Subcutaneous abdominal adipose tissue (tissue), 5 donors: ENCODE measurements at regions not wholly inside any gene's neighbourhood (a gene's known extent, or its start where the extent isn't known, plus 50 kb on each side); places are given as distances from the start of the nearest gene placed in this dataset.

Source experiments
- H3K27ac ChIP-seq: one replicate; pipeline ENCODE4 v1.7.0; 2013; ENCODE audit warnings: low read depth, mild to moderate bottlenecking, inconsistent platforms, low read length, moderate library complexity
- H3K27me3 ChIP-seq, 5 donors: one replicate each; pipeline ENCODE4 v1.7.0; 2013; ENCODE audit warnings: low read length in 5 of 5, inconsistent platforms in 1 of 5; ENCODE audit not compliant: control insufficient read depth in 5 of 5, insufficient read depth in 4 of 5
- H3K36me3 ChIP-seq, 5 donors: one replicate each; pipeline ENCODE4 v1.7.0; 2013; ENCODE audit warnings: low read length in 5 of 5; ENCODE audit not compliant: control insufficient read depth in 5 of 5, insufficient read depth in 5 of 5
- H3K4me1 ChIP-seq, 5 donors: one replicate each; pipeline ENCODE4 v1.7.0; 2013; ENCODE audit warnings: low read length in 5 of 5, mild to moderate bottlenecking in 3 of 5, moderate library complexity in 1 of 5; ENCODE audit not compliant: control insufficient read depth in 5 of 5, insufficient read depth in 5 of 5
- H3K4me3 ChIP-seq, 5 donors: one replicate each; pipeline ENCODE4 v1.7.0; 2013; ENCODE audit warnings: low read length in 5 of 5, low read depth in 1 of 5
- H3K9ac ChIP-seq, 5 donors: one replicate each; pipeline ENCODE4 v1.7.0; 2013; ENCODE audit warnings: low read length in 5 of 5, mild to moderate bottlenecking in 4 of 5, moderate library complexity in 3 of 5
- H3K9me3 ChIP-seq, 5 donors: one replicate each; pipeline ENCODE4 v1.7.0; 2013; ENCODE audit warnings: low read length in 5 of 5; ENCODE audit not compliant: control insufficient read depth in 5 of 5
- donor health status: healthy.
- donor health status: healthy.
- donor health status: healthy.
- donor health status: healthy.
- donor health status: healthy.

GRCh38 chr3:44050101-44050500 is 191.6 kb upstream of the TOPAZ1 start:
- peaks cover 4 to 21% (median 12%) of the 10 kb centered on the region in 5 donors for H3K27me3 ChIP-seq
- H3K4me3 ChIP-seq: no peak overlapping the region
- H3K4me1 ChIP-seq: no peaks in the 10 kb centered on the region

GRCh38 chr3:44050867-44051266 is 190.8 kb upstream of the TOPAZ1 start:
- Histone ChIP-seq H3K9ac (no peak overlapping the region), H3K27me3 (peaks cover 4 to 21% (median 12%) of the 10 kb centered on the region in 5 donors), H3K36me3 (no peaks in the 10 kb centered on the region), H3K9me3 (no peaks in the 10 kb centered on the region), H3K27ac (no peak overlapping the region), H3K4me3 (no peak overlapping the region), H3K4me1 (no peaks in the 10 kb centered on the region)

More at GRCh38 chr3:44050101-44050500, 191.6 kb upstream of the TOPAZ1 start:
- no peak overlapping the region for H3K9ac ChIP-seq
- no peaks in the 10 kb centered on the region for H3K9me3 ChIP-seq
- no peak overlapping the region for H3K27ac ChIP-seq
- H3K36me3 ChIP-seq: no peaks in the 10 kb centered on the region

- H3K9me3 ChIP-seq: no peaks in the 10 kb centered on the region
- H3K27ac ChIP-seq: no peak overlapping the region
- no peak overlapping the region for H3K4me3 ChIP-seq
- peaks cover 15 to 37% (median 26%) of the 10 kb centered on the region in 5 donors for H3K27me3 ChIP-seq
- H3K4me1 ChIP-seq: no peaks in the 10 kb centered on the region
- H3K9ac ChIP-seq: no peak overlapping the region
- H3K36me3 ChIP-seq: no peaks in the 10 kb centered on the region
Observed at GRCh38 chr3:44055951-44056350, 185.7 kb upstream of the TOPAZ1 start.

DNA sequence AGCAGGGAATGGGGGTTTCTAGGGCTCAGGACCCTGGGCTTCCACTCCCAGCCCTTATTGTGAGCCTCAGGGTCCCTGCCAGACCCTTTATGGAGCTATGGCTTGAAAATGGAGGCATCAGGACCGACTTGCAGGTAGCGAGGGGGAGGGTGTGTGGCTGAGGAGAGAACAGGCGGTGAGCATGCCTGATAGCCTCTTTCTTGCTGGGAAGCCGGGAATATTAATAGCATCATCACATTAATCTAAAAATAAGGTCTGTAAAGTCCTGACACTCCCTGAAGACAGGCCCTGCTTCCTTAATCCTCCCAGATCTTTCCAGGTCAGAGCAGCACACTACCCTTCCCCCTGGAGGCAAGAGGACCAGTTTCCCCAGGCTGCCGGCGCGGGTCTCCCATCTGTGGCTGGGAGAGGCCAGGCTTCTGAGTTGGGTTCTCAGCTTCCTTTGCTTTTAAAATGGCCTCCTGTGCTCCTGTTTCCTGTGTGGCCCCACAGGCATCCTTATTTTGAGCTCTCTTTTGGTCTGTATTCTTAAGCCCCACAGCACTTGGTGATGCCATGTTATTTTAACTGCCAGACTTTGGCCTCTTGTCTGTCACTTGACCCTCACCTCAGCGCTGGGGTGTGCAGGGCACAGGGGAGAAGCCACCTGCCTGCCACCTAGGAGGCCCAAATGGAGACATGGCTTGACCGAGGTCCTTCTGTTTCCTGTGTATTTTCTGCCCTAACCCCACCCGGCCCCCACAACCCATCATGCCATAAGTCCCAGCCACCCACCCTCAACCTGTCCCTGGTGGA is 185.0 kb upstream of the TOPAZ1 start:
- no peaks in the 10 kb centered on the region for H3K4me1 ChIP-seq
- H3K27ac ChIP-seq: no peak overlapping the region
- no peak overlapping the region for H3K9ac ChIP-seq
- peaks cover 9 to 31% (median 22%) of the 10 kb centered on the region in 5 donors for H3K27me3 ChIP-seq
- H3K4me3 ChIP-seq: no peak overlapping the region
- H3K36me3 ChIP-seq: no peaks in the 10 kb centered on the region
- no peaks in the 10 kb centered on the region for H3K9me3 ChIP-seq

DNA sequence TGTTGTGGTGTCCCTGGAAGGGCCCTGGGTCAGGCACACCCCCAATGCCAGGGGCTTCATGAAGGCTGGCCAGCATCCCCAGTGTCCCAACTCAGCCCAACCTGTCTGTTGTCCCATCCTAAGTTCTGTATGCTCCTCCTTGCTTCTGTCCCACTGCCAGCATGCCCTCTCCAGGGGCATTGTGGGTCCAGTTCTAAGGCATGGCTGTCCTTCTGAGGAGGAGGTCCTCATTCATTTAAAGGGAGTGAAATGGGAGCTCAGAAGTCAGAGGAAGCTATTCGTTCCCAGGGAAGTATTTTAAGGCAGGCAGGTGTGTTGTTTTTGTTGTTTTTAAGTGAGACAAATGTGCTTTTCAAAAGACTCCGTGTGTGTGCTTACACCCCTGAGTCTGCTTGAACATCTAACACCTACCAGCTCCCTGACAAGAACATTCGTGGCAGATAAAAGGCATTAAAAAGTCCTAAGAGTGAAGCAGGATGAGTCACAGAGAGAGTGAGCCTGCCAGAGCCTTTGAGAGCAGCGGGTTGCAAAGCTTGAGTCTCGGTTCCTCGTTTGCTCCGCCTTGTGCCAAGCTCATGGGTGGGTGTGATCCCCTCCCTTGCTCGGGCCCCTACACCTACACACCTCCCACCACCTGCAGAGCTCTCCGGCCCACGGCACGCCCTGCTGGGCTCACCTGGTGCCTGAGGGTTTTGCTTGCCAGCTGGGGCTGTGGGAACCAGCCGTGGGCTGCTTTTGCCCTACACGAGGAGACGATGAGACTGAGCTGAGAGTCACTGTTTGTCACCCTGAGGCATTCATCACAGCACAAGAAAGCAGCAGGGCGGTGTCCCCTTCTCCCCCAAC is 183.4 kb upstream of the TOPAZ1 start:
- Histone ChIP-seq H3K4me1 (no peaks in the 10 kb centered on the region), H3K27ac (no peak overlapping the region), H3K9ac (no peak overlapping the region), H3K36me3 (no peaks in the 10 kb centered on the region), H3K4me3 (no peak overlapping the region), H3K27me3 (peaks cover 3 to 34% (median 30%) of the 10 kb centered on the region in 5 donors), H3K9me3 (no peaks in the 10 kb centered on the region)

DNA sequence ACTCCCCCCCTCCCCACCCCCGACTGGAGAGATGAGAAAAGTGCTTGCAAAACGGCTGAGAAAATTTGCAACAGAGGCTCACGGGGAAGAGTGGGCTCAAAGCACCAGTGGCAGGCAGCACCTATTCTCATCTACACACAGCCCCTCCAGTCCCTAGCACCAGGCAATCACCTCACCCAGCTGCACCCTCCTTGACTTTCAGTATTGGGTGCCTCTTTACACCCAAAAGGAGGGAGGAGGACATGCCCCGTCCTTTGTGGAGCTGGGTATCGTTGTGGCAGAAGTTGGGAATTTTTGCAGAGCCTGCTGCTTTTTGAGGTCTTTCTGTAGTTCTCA is 182.8 kb upstream of the TOPAZ1 start:
- Histone ChIP-seq H3K9ac (no peak overlapping the region), H3K4me1 (no peaks in the 10 kb centered on the region), H3K4me3 (no peak overlapping the region), H3K9me3 (no peaks in the 10 kb centered on the region), H3K27me3 (peaks cover 3 to 33% (median 30%) of the 10 kb centered on the region in 5 donors), H3K36me3 (no peaks in the 10 kb centered on the region), H3K27ac (no peak overlapping the region)

DNA sequence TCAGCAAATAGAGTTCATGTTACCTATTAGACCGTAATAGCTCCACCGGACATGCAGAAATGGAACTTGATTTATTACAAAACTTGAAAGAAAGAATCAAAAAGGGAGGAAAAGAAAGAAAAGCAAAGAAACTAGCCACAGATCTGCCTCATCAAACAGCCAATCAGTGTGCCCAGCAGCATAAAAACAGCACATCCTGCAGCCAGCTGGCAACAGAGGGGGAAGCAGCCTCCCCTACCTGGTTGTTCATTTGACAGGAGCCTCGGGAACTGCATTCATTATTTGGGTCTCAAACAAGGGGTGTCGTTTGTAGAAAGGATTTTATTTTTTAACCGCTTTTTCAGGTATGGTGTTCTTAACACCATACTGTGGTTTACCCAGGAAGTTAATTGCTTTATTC is 181.5 kb upstream of the TOPAZ1 start:
- peaks cover 3 to 33% (median 30%) of the 10 kb centered on the region in 5 donors for H3K27me3 ChIP-seq
- H3K9ac ChIP-seq: no peak overlapping the region

GRCh38 chr3:44061268-44061667 is 180.4 kb upstream of the TOPAZ1 start:
- no peak overlapping the region for H3K27ac ChIP-seq
- H3K4me1 ChIP-seq: no peaks in the 10 kb centered on the region
- H3K27me3 ChIP-seq: peaks cover 3 to 33% (median 30%) of the 10 kb centered on the region in 5 donors
- H3K36me3 ChIP-seq: no peaks in the 10 kb centered on the region
- H3K9me3 ChIP-seq: no peaks in the 10 kb centered on the region
- H3K9ac ChIP-seq: no peak overlapping the region
- no peak overlapping the region for H3K4me3 ChIP-seq

More for the DNA sequence above, 181.5 kb upstream of the TOPAZ1 start:
- Histone ChIP-seq H3K27ac (no peak overlapping the region), H3K9me3 (no peaks in the 10 kb centered on the region), H3K36me3 (no peaks in the 10 kb centered on the region), H3K4me3 (no peak overlapping the region), H3K4me1 (no peaks in the 10 kb centered on the region)

GRCh38 chr3:44061961-44062360 is 179.7 kb upstream of the TOPAZ1 start:
- Histone ChIP-seq H3K27me3 (peaks cover 3 to 33% (median 30%) of the 10 kb centered on the region in 5 donors), H3K4me3 (no peak overlapping the region), H3K9ac (no peak overlapping the region), H3K36me3 (no peaks in the 10 kb centered on the region), H3K27ac (no peak overlapping the region), H3K9me3 (no peaks in the 10 kb centered on the region), H3K4me1 (no peaks in the 10 kb centered on the region)
